ENCODE measurements at regions not wholly inside any gene's neighbourhood (a gene's known extent, or its start where the extent isn't known, plus 50 kb on each side); places are given as distances from the start of the nearest gene placed in this dataset.

DNA sequence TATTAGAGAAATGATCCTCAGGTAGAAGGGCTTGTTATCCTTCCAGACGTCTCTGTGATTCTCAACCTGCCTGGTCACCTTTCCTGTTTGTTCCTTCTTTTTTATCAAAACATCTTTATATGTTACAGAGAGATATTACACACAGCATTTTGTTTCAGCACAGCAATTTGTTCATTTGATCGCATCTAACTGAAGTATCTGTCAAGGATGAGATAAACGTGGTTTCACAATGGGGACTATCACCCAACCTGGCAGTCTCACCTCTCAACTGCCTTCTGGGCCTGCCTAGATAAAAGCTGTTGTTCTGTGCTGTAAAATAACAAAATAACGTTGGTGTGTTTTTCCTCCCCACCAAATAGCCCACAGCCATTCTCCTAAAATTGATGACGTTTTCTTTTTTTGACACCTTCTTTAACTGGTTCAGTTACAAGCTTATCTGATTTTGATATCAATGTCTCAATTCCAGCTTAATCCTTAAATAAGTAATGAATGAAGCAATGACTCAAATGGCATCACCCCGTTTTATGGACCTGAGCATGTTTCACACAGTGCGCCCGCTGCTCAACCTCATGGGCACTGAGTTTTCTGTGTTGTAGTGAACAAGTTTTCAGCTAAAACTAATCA lies 367.9 kb upstream of the RUNX1 start:
- Histone ChIP-seq H3K9me3 (replicated peaks; ENCODE audit: insufficient read depth, low read length) (no peaks in the 10 kb centered on the region), H3K27me3 (replicated peaks; ENCODE audit: insufficient read depth, low read length) (no peaks in the 10 kb centered on the region), H3K4me2 (ENCODE audit: low read depth, low read length) (no peak overlapping the region), H4K20me1 (ENCODE audit: insufficient read depth, low read length) (no peaks in the 10 kb centered on the region), H3K27ac (ENCODE audit: low read length) (no peak overlapping the region), H3K4me3 (ENCODE audit: low read length) (no peak overlapping the region), H2AFZ (ENCODE audit: low read length) (no peak overlapping the region), H3K9ac (ENCODE audit: low read length) (no peak overlapping the region), H3K36me3 (replicated peaks; ENCODE audit: insufficient read depth, low read length) (no peaks in the 10 kb centered on the region), H3K79me2 (ENCODE audit: low read length) (no peaks in the 10 kb centered on the region), H3K9me2 (replicated peaks; ENCODE audit: insufficient read depth, low read length) (no peaks in the 10 kb centered on the region), H3F3A (ENCODE audit: insufficient read depth, low read length) (no peaks in the 10 kb centered on the region), H3K4me1 (ENCODE audit: low read length) (no peaks in the 10 kb centered on the region)
- TF ChIP-seq EZH2 (optimal IDR thresholded peaks at IDR 0.05; ENCODE audit: low read depth, low read length) (no peak), CTCF (IDR thresholded peaks at IDR 0.05; ENCODE audit: low read length) (no peak), EZH2phosphoT487 (IDR thresholded peaks at IDR 0.05; ENCODE audit: low read length) (no peak)
- DNase-seq, result no peak

DNA sequence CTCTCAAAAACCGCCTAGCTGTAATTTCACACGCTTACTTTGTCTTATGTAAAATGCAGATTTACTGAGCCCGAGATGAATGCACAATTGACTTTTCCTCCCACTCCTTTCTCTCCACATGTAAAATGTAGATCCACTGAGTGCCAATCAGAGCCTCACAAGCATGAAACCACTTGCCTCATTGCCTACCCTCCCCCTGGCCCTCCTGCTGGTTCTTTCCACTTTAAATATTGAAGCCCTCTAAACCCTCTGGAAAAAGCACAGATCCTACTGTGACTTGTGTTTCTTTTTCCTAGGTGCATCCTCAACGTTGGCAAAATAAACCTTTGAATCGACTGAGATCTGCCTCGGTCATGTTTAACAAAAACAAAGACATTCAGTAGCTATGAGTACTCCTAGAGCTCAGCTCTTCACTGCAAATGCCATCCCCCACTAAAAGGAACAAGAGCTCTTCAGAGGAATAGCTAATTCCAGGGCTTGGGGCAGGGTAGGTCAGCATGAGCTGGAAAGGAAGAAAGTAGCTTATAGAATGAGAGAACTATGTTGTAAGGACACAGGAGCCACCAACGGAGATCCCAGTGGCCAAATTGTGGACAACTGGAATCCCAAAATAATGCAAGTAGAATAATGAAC lies 365.5 kb upstream of the RUNX1 start:
- H3K9ac ChIP-seq (ENCODE audit: low read length), result no peak overlapping the region
- no peaks in the 10 kb centered on the region for H3K9me3 ChIP-seq (replicated peaks; ENCODE audit: insufficient read depth, low read length)
- no peak overlapping the region for H3K4me3 ChIP-seq (ENCODE audit: low read length)
- no peaks in the 10 kb centered on the region for H3F3A ChIP-seq (ENCODE audit: insufficient read depth, low read length)
- no peak overlapping the region for H2AFZ ChIP-seq (ENCODE audit: low read length)
- no peaks in the 10 kb centered on the region for H3K4me1 ChIP-seq (ENCODE audit: low read length)
- H3K36me3 ChIP-seq (replicated peaks; ENCODE audit: insufficient read depth, low read length), result no peaks in the 10 kb centered on the region
- TF ChIP-seq EZH2 (optimal IDR thresholded peaks at IDR 0.05; ENCODE audit: low read depth, low read length), result no peak
- no peak for TF ChIP-seq EZH2phosphoT487 (IDR thresholded peaks at IDR 0.05; ENCODE audit: low read length)
- no peak for TF ChIP-seq CTCF (IDR thresholded peaks at IDR 0.05; ENCODE audit: low read length)
- no peaks in the 10 kb centered on the region for H4K20me1 ChIP-seq (ENCODE audit: insufficient read depth, low read length)
- no peak overlapping the region for H3K27ac ChIP-seq (ENCODE audit: low read length)
- DNase-seq, result no peak
- H3K4me2 ChIP-seq (ENCODE audit: low read depth, low read length), result no peak overlapping the region
- H3K9me2 ChIP-seq (replicated peaks; ENCODE audit: insufficient read depth, low read length), result no peaks in the 10 kb centered on the region
- no peaks in the 10 kb centered on the region for H3K27me3 ChIP-seq (replicated peaks; ENCODE audit: insufficient read depth, low read length)
- no peaks in the 10 kb centered on the region for H3K79me2 ChIP-seq (ENCODE audit: low read length)

DNA sequence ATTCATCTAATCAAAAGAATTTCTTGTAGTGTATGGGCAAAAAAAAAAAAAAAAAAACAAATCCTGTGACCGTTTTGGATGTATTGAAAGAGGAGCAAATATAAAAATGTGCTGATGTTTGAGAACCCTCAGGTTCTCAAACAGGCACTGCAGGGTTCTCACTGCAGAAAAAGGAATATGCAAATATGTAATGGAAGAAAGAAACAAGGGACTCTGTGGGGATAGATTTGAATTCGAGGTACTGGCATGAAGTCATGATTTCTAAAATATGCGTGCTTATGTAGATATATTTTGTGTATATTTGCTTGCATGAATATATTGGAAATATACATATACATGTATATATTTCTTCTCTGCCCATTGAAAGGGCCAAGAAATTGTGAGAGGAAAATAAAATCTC lies 365.0 kb upstream of the RUNX1 start:
- Histone ChIP-seq H3K4me1 (ENCODE audit: low read length) (no peaks in the 10 kb centered on the region), H2AFZ (ENCODE audit: low read length) (no peak overlapping the region), H3K4me3 (ENCODE audit: low read length) (no peak overlapping the region), H3F3A (ENCODE audit: insufficient read depth, low read length) (no peaks in the 10 kb centered on the region), H3K9me2 (replicated peaks; ENCODE audit: insufficient read depth, low read length) (no peaks in the 10 kb centered on the region), H3K4me2 (ENCODE audit: low read depth, low read length) (no peak overlapping the region), H3K9me3 (replicated peaks; ENCODE audit: insufficient read depth, low read length) (no peaks in the 10 kb centered on the region), H3K79me2 (ENCODE audit: low read length) (no peaks in the 10 kb centered on the region), H3K27me3 (replicated peaks; ENCODE audit: insufficient read depth, low read length) (no peaks in the 10 kb centered on the region), H3K27ac (ENCODE audit: low read length) (no peak overlapping the region), H3K36me3 (replicated peaks; ENCODE audit: insufficient read depth, low read length) (no peaks in the 10 kb centered on the region), H4K20me1 (ENCODE audit: insufficient read depth, low read length) (no peaks in the 10 kb centered on the region), H3K9ac (ENCODE audit: low read length) (no peak overlapping the region)
- TF ChIP-seq EZH2 (optimal IDR thresholded peaks at IDR 0.05; ENCODE audit: low read depth, low read length), result no peak
- no peak for TF ChIP-seq CTCF (IDR thresholded peaks at IDR 0.05; ENCODE audit: low read length)
- no peak for TF ChIP-seq EZH2phosphoT487 (IDR thresholded peaks at IDR 0.05; ENCODE audit: low read length)
- no peak for DNase-seq
